CD4-positive, alpha-beta T cell treated with Interleukin-10 for 1 hour (primary cell): ENCODE measurements at regions not wholly inside any gene's neighbourhood (a gene's known extent, or its start where the extent isn't known, plus 50 kb on each side); places are given as distances from the start of the nearest gene placed in this dataset.
"Not testable (repeated sequence)": the region's sequence is repeated elsewhere in the genome, so short reads cannot be mapped to it uniquely, and the experiment has no call there.

Experiments used
- DNase-seq: peaks from one replicate; pipeline ENCODE4 v3.0.0-alpha.2; 2020

- DNase-seq: no peak
Measured at GRCh38 chrX:65879977-65880799, 159.7 kb downstream of the VSIG4 start.

DNA sequence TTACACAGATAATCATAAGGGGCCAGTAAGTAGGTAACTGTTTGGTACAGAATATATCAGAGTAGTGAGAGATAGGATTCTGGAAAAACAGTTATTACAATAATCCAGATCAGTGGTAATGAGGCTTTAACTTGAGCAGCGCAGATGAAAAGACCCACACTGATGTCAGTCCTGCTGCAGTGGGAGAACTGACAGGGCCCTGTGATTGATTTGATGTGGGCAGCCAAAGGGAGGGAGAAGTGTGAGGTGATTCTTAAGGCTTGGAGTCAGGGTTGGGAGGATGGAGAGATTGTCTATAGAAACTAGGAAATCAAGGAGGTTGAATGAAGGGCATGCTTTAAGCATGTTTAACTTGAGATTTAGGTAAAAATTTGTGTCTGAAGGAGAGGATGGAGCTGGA, 161.4 kb downstream of the VSIG4 start:
- no peak for DNase-seq

DNA sequence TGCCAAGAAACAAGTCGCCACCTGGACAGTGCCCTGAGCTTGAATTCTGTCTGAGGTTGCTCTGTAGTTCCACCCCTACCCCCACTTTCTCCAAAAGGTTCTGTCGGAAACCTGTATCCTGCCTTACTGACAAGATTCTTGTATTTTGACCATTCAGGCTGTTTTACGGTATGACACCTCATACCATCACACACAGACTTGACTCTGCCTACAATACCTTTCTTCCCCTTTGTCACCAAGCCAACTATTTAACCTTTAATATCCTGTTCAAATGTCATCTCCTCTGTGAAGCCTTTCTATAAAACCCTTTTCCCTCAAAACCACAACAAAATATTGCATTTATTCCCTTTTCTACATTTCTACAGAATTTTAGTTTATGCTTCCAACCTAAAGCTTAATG, 161.9 kb downstream of the VSIG4 start:
- DNase-seq: no peak

DNA sequence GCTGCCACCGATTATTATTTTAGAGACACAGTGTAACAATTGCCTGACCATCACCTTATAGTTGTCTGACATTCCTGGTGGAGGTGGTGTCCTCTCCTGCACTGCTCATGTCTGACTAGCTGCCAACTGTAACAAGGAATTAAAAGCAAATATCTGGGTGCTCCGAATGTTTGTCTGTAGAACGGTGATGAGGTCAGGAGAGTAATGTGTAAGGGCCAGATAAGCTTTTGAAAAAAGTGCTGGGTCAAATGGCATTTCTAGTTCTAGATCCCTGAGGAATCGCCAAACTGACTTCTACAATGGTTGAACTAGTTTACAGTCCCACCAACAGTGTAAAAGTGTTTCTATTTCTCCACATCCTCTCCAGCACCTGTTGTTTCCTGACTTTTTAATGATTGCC, 164.3 kb downstream of the VSIG4 start:
- not testable (repeated sequence) for DNase-seq

DNA sequence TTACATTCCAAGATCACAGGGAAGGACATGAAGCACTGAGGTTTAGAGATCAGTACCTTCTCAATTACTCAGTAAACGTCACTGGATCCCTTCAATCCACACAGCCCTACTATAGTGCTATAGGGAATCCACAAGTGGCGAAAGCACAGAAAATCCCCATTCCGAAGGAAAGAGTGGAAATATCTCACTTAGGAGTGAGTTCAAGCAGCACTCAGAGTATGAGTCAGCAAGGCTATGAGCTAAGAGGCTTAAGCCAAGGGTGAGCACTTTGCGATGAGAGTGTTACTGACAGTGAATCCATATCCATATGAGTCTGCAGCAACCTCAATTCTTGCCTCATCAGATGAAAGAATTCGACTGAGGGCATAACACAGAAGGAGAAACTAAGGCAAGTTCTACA, 165.1 kb downstream of the VSIG4 start:
- no peak for DNase-seq

DNA sequence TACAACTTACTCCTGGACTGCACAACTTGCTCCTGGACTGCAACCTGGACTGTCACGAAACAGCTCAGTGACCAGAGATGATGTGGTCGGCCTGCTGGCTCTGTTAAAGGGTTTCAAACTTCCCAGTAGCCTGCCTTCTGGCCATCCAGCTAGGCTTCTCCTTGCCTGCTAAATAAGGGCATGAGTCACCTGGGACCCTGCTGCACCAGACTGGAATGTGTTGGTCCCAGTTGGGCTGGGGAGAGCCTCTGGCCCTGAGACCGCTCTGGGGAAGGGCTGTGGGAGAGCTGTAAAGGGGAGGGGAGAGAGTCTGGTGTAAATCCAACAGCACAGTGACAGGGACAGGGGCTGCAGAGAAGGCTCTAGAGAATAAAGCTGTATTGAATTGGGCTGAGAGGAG, 165.8 kb downstream of the VSIG4 start:
- no peak for DNase-seq

DNA sequence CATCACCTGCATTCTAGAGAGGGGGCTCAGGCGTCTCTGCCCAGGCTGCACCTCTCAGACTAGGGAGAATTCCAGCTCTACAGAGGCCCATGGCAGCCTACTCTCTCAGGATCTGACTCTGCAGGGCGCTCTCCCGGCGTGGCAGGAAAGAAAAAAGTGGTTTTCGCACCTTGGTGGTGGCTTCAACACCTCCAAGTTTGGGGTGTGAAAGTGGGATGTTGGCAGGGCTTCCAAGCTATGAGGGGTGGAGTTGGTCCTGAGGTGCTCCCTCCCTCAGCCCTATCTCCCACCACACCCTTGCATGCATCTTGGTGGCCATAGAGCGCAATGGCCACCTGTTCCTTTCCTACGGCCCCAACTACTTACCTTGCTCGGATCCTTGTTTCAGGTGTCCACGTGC, 166.5 kb downstream of the VSIG4 start:
- no peak for DNase-seq

DNA sequence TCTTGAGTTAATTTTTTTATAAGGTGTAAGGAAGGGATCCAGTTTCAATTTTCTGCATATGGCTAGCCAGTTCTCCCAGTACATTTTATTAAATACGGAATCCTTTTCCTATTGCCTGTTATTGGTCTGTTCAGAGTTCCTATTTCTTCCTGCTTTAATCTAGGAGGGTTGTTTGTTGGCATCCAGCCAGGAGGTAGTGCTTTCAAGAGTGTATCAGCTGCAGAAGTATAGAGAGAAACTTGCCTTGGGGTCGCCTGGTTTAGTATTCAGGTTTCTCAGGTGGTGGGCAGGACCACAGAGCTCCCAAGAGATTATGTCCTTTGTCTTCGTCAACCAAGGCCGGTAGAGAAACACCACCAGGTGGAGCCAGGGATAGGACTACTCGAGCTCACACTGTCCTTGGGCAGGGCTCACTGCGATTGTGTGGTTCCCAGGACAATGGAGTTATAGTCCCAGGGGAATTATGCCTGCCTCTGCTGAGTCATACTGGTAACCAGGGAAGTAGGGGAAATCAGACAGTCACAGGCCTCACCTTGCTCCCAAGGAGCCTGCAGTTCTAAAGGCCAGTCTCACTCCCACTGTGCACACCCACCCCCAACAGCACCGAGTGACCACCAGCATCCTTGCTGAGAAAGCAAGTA, 168.1 kb downstream of the VSIG4 start:
- no peak for DNase-seq

GRCh38 chrX:65870544-65870943, 169.3 kb downstream of the VSIG4 start:
- DNase-seq: not testable (repeated sequence)

DNA sequence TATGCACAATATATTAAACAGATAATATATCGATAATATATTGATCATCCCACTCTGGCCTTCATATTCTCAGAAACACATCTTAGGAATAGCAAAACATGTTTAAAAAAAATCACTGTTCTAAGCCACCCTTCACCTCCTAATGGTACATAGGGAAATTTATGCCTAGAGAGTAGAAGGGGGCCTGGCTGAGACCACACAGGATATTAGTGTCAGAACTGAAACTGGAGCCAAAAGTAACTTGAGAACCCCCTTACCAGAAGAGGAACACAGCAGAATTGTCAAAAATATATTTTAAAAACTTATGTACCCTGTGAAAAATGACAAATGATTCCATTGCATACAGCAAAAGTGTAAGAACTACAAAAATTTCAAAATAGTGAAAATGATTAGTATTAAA, 173.1 kb downstream of the VSIG4 start:
- DNase-seq: no peak

- DNase-seq: peak; percentile 33
Measured at GRCh38 chrX:65866146-65866545, 173.7 kb downstream of the VSIG4 start.

DNA sequence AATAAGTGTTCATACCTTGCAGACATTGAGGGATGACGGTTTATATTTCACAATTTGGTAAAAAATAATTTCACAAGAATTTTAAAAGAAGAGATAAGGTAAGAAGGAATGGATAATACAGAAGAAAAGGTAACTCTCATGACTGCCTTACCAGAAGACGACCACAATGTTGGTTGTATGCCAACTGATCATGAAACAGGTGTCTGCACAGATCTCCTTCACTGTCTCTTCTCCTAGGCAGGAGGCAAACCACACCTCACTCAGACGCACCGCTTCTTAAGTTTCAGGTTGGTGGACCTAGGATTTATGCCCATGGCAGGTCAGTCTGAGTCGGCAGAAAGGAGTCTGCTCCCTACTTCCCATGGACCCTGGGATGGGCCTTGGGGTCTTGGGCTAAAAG, 177.2 kb downstream of the VSIG4 start:
- peak; percentile 3 for DNase-seq

- no peak for DNase-seq
Measured at GRCh38 chrX:65859299-65859698, 180.6 kb downstream of the VSIG4 start.

GRCh38 chrX:65854437-65854836, 185.4 kb downstream of the VSIG4 start:
- DNase-seq: not testable (repeated sequence)

GRCh38 chrX:65851306-65851705, 183.9 kb downstream of the MSN start:
- DNase-seq: not testable (repeated sequence)

GRCh38 chrX:65850821-65851220, 183.4 kb downstream of the MSN start:
- not testable (repeated sequence) for DNase-seq

- no peak for DNase-seq
Measured at GRCh38 chrX:65846974-65847373, 179.5 kb downstream of the MSN start.

DNA sequence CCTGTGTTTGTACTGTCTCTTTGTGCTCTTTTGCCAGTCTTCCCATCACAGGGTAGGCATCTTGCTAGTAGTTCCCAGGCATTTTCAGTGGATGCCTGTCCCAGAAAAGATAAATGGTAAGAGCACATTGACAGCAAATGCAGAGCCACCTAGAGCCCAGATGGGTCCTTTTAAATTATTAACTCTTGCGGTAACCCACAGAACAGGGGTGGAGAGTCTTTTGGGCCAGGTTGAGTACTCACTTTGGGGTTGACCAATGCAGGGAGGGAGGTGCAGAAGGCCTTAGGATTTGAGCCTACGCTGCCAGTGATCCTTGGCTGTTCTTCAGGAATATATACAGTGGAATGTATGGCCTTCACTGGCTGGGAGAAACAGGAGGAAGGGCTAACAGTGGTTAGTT, 173.8 kb downstream of the MSN start:
- DNase-seq: no peak

GRCh38 chrX:65838674-65839073, 171.2 kb downstream of the MSN start:
- DNase-seq: no peak

DNA sequence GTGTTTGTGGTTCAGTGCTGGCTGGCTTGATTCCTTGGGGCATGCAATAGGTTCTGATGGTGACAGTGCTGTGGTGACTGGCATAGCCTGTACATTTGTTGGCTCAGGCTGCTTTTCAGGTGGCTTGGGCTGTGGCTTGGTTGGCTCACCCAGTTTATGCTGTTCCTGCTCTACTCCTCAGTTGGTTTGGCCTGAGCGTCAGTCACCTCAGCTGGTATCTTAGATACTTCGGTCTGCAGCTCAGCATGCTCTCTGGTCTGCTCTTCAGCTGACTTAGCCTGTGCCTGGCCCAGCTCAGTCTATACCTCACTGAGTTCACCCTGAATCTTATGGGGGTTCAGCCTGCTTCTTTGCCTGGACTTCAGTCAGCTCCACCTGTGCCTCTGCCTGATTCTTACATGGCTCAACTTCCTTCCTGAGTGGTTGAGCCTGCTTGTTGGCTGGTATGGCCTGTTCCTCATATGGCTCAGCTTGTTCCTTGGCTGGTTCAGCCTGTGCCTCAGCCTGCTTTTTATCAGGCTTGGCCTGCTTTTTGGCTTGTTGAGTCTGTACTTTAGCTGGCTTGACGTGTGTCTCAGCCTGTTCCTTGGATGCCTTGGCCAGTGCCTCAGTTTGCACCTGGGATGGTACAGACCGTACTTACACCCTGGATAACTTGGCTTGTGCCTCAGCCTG, 170.6 kb downstream of the MSN start:
- no peak for DNase-seq

GRCh38 chrX:65831268-65831667, 163.8 kb downstream of the MSN start:
- DNase-seq: no peak

- no peak for DNase-seq
Measured at GRCh38 chrX:65828599-65828998, 161.1 kb downstream of the MSN start.

DNA sequence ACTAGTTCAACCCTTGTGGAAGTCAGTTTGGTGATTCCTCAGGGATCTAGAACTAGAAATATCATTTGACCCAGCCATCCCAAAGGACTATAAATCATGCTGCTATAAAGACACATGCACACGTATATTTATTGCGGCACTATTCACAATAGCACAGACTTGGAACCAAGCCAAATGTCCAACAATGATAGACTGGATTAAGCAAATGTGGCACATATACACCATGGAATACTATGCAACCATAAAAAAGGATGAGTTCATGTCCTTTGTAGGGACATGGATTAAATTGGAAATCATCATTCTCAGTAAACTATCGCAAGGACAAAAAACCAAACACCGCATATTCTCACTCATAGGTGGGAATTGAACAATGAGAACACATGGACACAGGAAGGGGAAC, 157.8 kb downstream of the MSN start:
- DNase-seq: not testable (repeated sequence)
